IMR-90 (cell line): ENCODE measurements at regions not wholly inside any gene's neighbourhood (a gene's known extent, or its start where the extent isn't known, plus 50 kb on each side); places are given as distances from the start of the nearest gene placed in this dataset.

ENCODE experiments used
- ATAC-seq: fragments of 200-7000 bp; cut with Tn5 transposase; 2 replicates; pipeline ENCODE4 v1.9.1; 2020; ENCODE audit warnings: low read depth, mild to moderate bottlenecking, moderate library complexity
- BruUV-seq: library from RNA; stranded (reverse); fragments of 400-500 nt; replicated peaks from 2 replicates; lab custom pipeline; 2021; lab: Mats Ljungman, UMichigan
- CTCF ChIA-PET: fragments of 300-600 bp; formaldehyde crosslinking; extraction: SDS; loops from one replicate; lab custom pipeline; 2021; ENCODE audit warnings: antibody characterized with exemption; lab: Yijun Ruan, JAX
- POLR2A ChIA-PET: fragments of 300-600 bp; sonication (Branson Sonifier 250); formaldehyde crosslinking; loops from one replicate; lab custom pipeline; 2022; ENCODE audit warnings: antibody characterized with exemption; ENCODE audit not compliant: unreplicated experiment; lab: Charles Lee
- DNase-seq: peaks from one replicate; pipeline ENCODE4 v3.0.0; 2013
- H2AFZ ChIP-seq: replicated peaks from 2 replicates; pipeline ENCODE3; 2013; ENCODE audit warnings: low read length, mild to moderate bottlenecking; ENCODE audit not compliant: poor library complexity
- H2AK5ac ChIP-seq: 2 replicates; pipeline ENCODE4 v1.6.1; 2013; ENCODE audit warnings: low read depth, low read length, inconsistent platforms
- H2AK9ac ChIP-seq: replicated peaks from 2 replicates; pipeline ENCODE3; 2013; ENCODE audit warnings: mild to moderate bottlenecking, low read depth, low read length, moderate library complexity; ENCODE audit not compliant: poor library complexity
- H2BK120ac ChIP-seq: 2 replicates; pipeline ENCODE4 v1.6.1; 2013; ENCODE audit warnings: low read depth, low read length, inconsistent platforms
- H2BK15ac ChIP-seq: 3 replicates; pipeline ENCODE4 v1.6.1; 2013; ENCODE audit warnings: low read depth, low read length, inconsistent platforms
- H2BK20ac ChIP-seq: 2 replicates; pipeline ENCODE4 v1.6.1; 2013; ENCODE audit warnings: low read depth, mild to moderate bottlenecking, inconsistent platforms, low read length, moderate library complexity
- H2BK5ac ChIP-seq: 2 replicates; pipeline ENCODE4 v1.6.1; 2013; ENCODE audit warnings: mild to moderate bottlenecking, low read depth, low read length, inconsistent platforms; ENCODE audit not compliant: poor library complexity, severe bottlenecking
- H3K14ac ChIP-seq: replicated peaks from 2 replicates; pipeline ENCODE4 v1.6.1; 2013; ENCODE audit warnings: low read depth, low read length, inconsistent platforms
- H3K18ac ChIP-seq: 2 replicates; pipeline ENCODE4 v1.6.1; 2013; ENCODE audit warnings: low read depth, low read length, control low read depth
- H3K23ac ChIP-seq: 2 replicates; pipeline ENCODE4 v1.6.1; 2013; ENCODE audit warnings: low read depth, low read length, inconsistent platforms
- H3K27ac ChIP-seq: 2 replicates; pipeline ENCODE4 v1.5.1; 2013; ENCODE audit warnings: mild to moderate bottlenecking, control low read depth, low read length; ENCODE audit not compliant: insufficient read depth
- H3K27me3 ChIP-seq: 2 replicates; pipeline ENCODE4 v1.6.1; 2013; ENCODE audit warnings: low read length; ENCODE audit not compliant: control insufficient read depth, insufficient read depth
- H3K36me3 ChIP-seq: 2 replicates; pipeline ENCODE4 v1.6.1; 2013; ENCODE audit warnings: low read length, mixed read lengths; ENCODE audit not compliant: control insufficient read depth, insufficient read depth
- H3K4ac ChIP-seq: 2 replicates; pipeline ENCODE4 v1.6.1; 2013; ENCODE audit warnings: low read depth, low read length, inconsistent platforms
- H3K4me1 ChIP-seq: 2 replicates; pipeline ENCODE4 v1.6.1; 2013; ENCODE audit warnings: low read length, mixed read lengths; ENCODE audit not compliant: control insufficient read depth, insufficient read depth
- H3K4me2 ChIP-seq: 2 replicates; pipeline ENCODE4 v1.6.1; 2013; ENCODE audit warnings: low read depth, mild to moderate bottlenecking, control low read depth, low read length, moderate library complexity
- H3K4me3 ChIP-seq: 2 replicates; pipeline ENCODE4 v1.5.1; 2013; ENCODE audit warnings: low read depth, mild to moderate bottlenecking, control low read depth, low read length, moderate library complexity; ENCODE audit not compliant: insufficient read depth
- H3K56ac ChIP-seq: 2 replicates; pipeline ENCODE4 v1.6.1; 2013; ENCODE audit warnings: low read length, inconsistent platforms; ENCODE audit not compliant: insufficient read depth; ENCODE audit errors: extremely low read depth
- H3K79me1 ChIP-seq, 2 experiments: 2 replicates each; pipeline ENCODE4 v1.6.1; 2013; ENCODE audit warnings: low read length in 2 of 2, inconsistent platforms in 1 of 2, low read depth in 1 of 2
- H3K9ac ChIP-seq: 2 replicates; pipeline ENCODE4 v1.6.1; 2013; ENCODE audit warnings: low read depth, low read length, control low read depth
- H3K9me1 ChIP-seq: 2 replicates; pipeline ENCODE4 v1.6.1; 2013; ENCODE audit warnings: low read length, inconsistent platforms; ENCODE audit not compliant: insufficient read depth
- H3K9me3 ChIP-seq: 2 replicates; pipeline ENCODE4 v1.6.1; 2013; ENCODE audit warnings: low read length; ENCODE audit not compliant: control insufficient read depth, insufficient read depth
- H4K20me1 ChIP-seq: 2 replicates; pipeline ENCODE4 v1.6.1; 2013; ENCODE audit warnings: low read length, inconsistent platforms; ENCODE audit not compliant: insufficient read depth
- H4K5ac ChIP-seq: 2 replicates; pipeline ENCODE4 v1.6.1; 2013; ENCODE audit warnings: mild to moderate bottlenecking, low read depth, low read length, control low read depth
- H4K8ac ChIP-seq, 2 experiments: 2 replicates each; pipeline ENCODE4 v1.6.1; 2013; ENCODE audit warnings: low read depth in 2 of 2, low read length in 2 of 2, control low read depth in 1 of 2, inconsistent platforms in 1 of 2
- H4K91ac ChIP-seq: 2 replicates; pipeline ENCODE4 v1.6.1; 2013; ENCODE audit warnings: low read depth, low read length, inconsistent platforms; ENCODE audit not compliant: insufficient read depth
- BHLHE40 ChIP-seq: fragments of 150-350 bp; IDR thresholded peaks from 2 replicates; pipeline ENCODE4 v1.6.1; 2016; ENCODE audit warnings: mild to moderate bottlenecking, low read depth, low read length
- CEBPB ChIP-seq: IDR thresholded peaks from 2 replicates; pipeline ENCODE4 v1.6.1; 2012; ENCODE audit warnings: low read depth, low read length, improper control_type of control experiment
- CHD1 ChIP-seq: IDR thresholded peaks from 2 replicates; pipeline ENCODE4 v1.6.1; 2012; ENCODE audit warnings: low read depth, low read length, improper control_type of control experiment
- FOS ChIP-seq: fragments of 150-350 bp; IDR thresholded peaks from 2 replicates; pipeline ENCODE4 v1.6.1; 2016; ENCODE audit warnings: low read depth, low read length
- MAFK ChIP-seq: IDR thresholded peaks from 2 replicates; pipeline ENCODE4 v1.6.1; 2012; ENCODE audit warnings: low read depth, low read length, improper control_type of control experiment
- MAZ ChIP-seq: IDR thresholded peaks from 2 replicates; pipeline ENCODE4 v1.6.1; 2012; ENCODE audit warnings: low read depth, mild to moderate bottlenecking, low read length, improper control_type of control experiment, moderate library complexity, borderline replicate concordance
- MXI1 ChIP-seq: IDR thresholded peaks from 2 replicates; pipeline ENCODE4 v1.6.1; 2012; ENCODE audit warnings: low read depth, mild to moderate bottlenecking, low read length, moderate library complexity, borderline replicate concordance
- NFE2L2 ChIP-seq: fragments of 150-350 bp; IDR thresholded peaks from 2 replicates; pipeline ENCODE4 v1.6.1; 2016; ENCODE audit warnings: low read depth, mild to moderate bottlenecking, low read length
- POLR2A ChIP-seq: IDR thresholded peaks from 2 replicates; pipeline ENCODE4 v1.6.1; 2012; ENCODE audit warnings: mild to moderate bottlenecking, low read depth, low read length
- RAD21 ChIP-seq: IDR thresholded peaks from 2 replicates; pipeline ENCODE4 v1.6.1; 2012; ENCODE audit warnings: low read length, improper control_type of control experiment
- RCOR1 ChIP-seq: IDR thresholded peaks from 2 replicates; pipeline ENCODE4 v1.6.1; 2012; ENCODE audit warnings: mild to moderate bottlenecking, low read length, improper control_type of control experiment; ENCODE audit not compliant: insufficient replicate concordance
- RFX5 ChIP-seq: IDR thresholded peaks from 2 replicates; pipeline ENCODE4 v1.8.0; 2012; ENCODE audit warnings: low read depth, mild to moderate bottlenecking, low read length, moderate library complexity
- SMC3 ChIP-seq: fragments of 150-350 bp; IDR thresholded peaks from 2 replicates; pipeline ENCODE4 v1.6.1; 2016; ENCODE audit warnings: low read depth, mild to moderate bottlenecking, antibody characterized with exemption, low read length, moderate library complexity
- WGBS, 2 experiments: methylation state at CpG; one replicate each; pipeline versions ENCODE4 v1.1.5 to v1.1.7; 2013; ENCODE audit warnings: missing lambda C conversion rate in 2 of 2; ENCODE audit not compliant: insufficient read length in 1 of 2; ENCODE audit errors: extremely low coverage in 2 of 2; 5-methylcytosine and 5-hydroxymethylcytosine counted together
- dilution Hi-C: fragments of 300-500 bp; cut with HindIII; formaldehyde crosslinking; loops from one replicate; pipeline ENCODE4 v1.14.3; 2018; ENCODE audit warnings: low sequenced_read_pairs; ENCODE audit not compliant: unreplicated experiment
- in situ Hi-C: fragments of 300-500 bp; cut with MboI; formaldehyde crosslinking; loops from 3 replicates; pipeline ENCODE4 v1.14.3; 2019; ENCODE audit warnings: low sequenced_read_pairs, inconsistent platforms, mixed read lengths
- intact Hi-C: fragments of 100-400 bp; cut with micrococcal nuclease; formaldehyde crosslinking; loops from 2 replicates; pipeline ENCODE4 v1.10.0; 2022
- TF ChIP-seq, protein P1 (sequence below): fragments of 150-350 bp; IDR thresholded peaks from 2 replicates; pipeline ENCODE4 v1.6.1; 2016; ENCODE audit warnings: low read depth, mild to moderate bottlenecking, low read length, moderate library complexity, borderline replicate concordance
- TF ChIP-seq, protein P2 (sequence below): conservative IDR thresholded peaks from 2 replicates; pipeline ENCODE4 v1.5.1; 2012; ENCODE audit warnings: mild to moderate bottlenecking, low read depth, low read length, improper control_type of control experiment
- TF ChIP-seq, protein P3 (sequence below): fragments of 150-350 bp; IDR thresholded peaks from 2 replicates; pipeline ENCODE4 v1.6.1; 2017; ENCODE audit warnings: mild to moderate bottlenecking, antibody characterized with exemption, low read length, low read depth

DNA sequence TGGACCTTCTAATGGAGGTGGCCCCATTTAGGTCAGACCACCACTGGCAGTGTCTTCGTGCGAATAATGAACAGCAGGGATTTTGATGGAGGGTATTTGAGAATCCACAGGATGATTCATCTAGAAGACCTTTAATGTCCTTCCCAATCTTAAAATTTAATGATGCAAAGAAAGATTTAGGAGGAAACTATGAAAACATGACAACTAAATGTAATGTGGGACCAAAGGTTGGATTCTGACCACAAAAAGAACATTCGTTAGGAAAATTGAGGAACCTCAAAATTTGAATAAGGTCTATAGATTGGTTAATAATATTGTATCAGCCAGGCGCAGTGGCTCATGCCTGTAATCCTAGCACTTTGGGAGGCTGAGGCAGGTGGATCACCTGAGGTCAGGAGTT lies 78.2 kb upstream of the TMPO start:
- H2AK5ac ChIP-seq, result no peak overlapping the region
- no peak overlapping the region for H4K8ac ChIP-seq
- no peaks in the 10 kb centered on the region for H4K20me1 ChIP-seq
- no peak overlapping the region for H4K91ac ChIP-seq
- H2BK120ac ChIP-seq, result no peak overlapping the region
- H3K4me3 ChIP-seq, result no peak overlapping the region
- H3K36me3 ChIP-seq, result no peaks in the 10 kb centered on the region
- no peak overlapping the region for H4K5ac ChIP-seq
- CTCF ChIA-PET, result interaction anchor here (0.6 to 1.7 kb wide), 3 partner anchors 10 to 53 kb away, joined by 3 to 4 read pairs (median 3); no protein-coding TSS in a partner anchor
- H3K18ac ChIP-seq, result no peak overlapping the region
- H3K9ac ChIP-seq, result no peak overlapping the region
- BruUV-seq, result no TSS peak
- DNase-seq (no peak), ATAC-seq (no peak)
- H3K27ac ChIP-seq, result no peak overlapping the region
- H2BK20ac ChIP-seq, result no peak overlapping the region
- H3K56ac ChIP-seq, result no peak overlapping the region
- POLR2A ChIA-PET, result no interaction called here
- no peaks in the 10 kb centered on the region for H3K9me1 ChIP-seq
- no peak for TF ChIP-seq MAZ
- TF ChIP-seq FOS, result no peak
- TF ChIP-seq, protein P1, sequence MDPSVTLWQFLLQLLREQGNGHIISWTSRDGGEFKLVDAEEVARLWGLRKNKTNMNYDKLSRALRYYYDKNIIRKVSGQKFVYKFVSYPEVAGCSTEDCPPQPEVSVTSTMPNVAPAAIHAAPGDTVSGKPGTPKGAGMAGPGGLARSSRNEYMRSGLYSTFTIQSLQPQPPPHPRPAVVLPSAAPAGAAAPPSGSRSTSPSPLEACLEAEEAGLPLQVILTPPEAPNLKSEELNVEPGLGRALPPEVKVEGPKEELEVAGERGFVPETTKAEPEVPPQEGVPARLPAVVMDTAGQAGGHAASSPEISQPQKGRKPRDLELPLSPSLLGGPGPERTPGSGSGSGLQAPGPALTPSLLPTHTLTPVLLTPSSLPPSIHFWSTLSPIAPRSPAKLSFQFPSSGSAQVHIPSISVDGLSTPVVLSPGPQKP, result no peak
- TF ChIP-seq RAD21, result no peak
- TF ChIP-seq RFX5, result no peak
- TF ChIP-seq, protein P2, sequence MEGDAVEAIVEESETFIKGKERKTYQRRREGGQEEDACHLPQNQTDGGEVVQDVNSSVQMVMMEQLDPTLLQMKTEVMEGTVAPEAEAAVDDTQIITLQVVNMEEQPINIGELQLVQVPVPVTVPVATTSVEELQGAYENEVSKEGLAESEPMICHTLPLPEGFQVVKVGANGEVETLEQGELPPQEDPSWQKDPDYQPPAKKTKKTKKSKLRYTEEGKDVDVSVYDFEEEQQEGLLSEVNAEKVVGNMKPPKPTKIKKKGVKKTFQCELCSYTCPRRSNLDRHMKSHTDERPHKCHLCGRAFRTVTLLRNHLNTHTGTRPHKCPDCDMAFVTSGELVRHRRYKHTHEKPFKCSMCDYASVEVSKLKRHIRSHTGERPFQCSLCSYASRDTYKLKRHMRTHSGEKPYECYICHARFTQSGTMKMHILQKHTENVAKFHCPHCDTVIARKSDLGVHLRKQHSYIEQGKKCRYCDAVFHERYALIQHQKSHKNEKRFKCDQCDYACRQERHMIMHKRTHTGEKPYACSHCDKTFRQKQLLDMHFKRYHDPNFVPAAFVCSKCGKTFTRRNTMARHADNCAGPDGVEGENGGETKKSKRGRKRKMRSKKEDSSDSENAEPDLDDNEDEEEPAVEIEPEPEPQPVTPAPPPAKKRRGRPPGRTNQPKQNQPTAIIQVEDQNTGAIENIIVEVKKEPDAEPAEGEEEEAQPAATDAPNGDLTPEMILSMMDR, result no peak
- no peak for TF ChIP-seq CEBPB
- TF ChIP-seq NFE2L2, result no peak
- TF ChIP-seq RCOR1, result no peak
- TF ChIP-seq, protein P3, sequence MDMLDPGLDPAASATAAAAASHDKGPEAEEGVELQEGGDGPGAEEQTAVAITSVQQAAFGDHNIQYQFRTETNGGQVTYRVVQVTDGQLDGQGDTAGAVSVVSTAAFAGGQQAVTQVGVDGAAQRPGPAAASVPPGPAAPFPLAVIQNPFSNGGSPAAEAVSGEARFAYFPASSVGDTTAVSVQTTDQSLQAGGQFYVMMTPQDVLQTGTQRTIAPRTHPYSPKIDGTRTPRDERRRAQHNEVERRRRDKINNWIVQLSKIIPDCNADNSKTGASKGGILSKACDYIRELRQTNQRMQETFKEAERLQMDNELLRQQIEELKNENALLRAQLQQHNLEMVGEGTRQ, result no peak
- no peak for TF ChIP-seq POLR2A
- no peak for TF ChIP-seq BHLHE40
- no peak for TF ChIP-seq MAFK
- TF ChIP-seq MXI1, result no peak
- no peak for TF ChIP-seq SMC3
- TF ChIP-seq CHD1, result no peak
- in situ Hi-C loops, result no loop called here
- H3K27me3 ChIP-seq, result peaks cover 7% of the 10 kb centered on the region
- peaks cover 4% of the 10 kb centered on the region for H3K4me1 ChIP-seq
- H2BK15ac ChIP-seq, result no peak overlapping the region
- 100% methylated on average over 1 of the region's 4 CpGs; no CpG with 5 or more reads in 1 of the 2 experiments for WGBS, 2 experiments
- no peak overlapping the region for H3K23ac ChIP-seq
- no peak overlapping the region for H3K4me2 ChIP-seq
- no peak overlapping the region for H2BK5ac ChIP-seq
- no peak overlapping the region for H3K14ac ChIP-seq
- no peak overlapping the region for H2AK9ac ChIP-seq
- H3K4ac ChIP-seq, result no peak overlapping the region
- dilution Hi-C loops, result no loop called here
- intact Hi-C loops, result no loop called here
- H3K79me1 ChIP-seq, result no peaks in the 10 kb centered on the region
- H3K9me3 ChIP-seq, result no peaks in the 10 kb centered on the region; the same call in 1 of the 2 replicates
- no peak overlapping the region for H2AFZ ChIP-seq
